Caco-2 (cell line): ENCODE measurements at regions not wholly inside any gene's neighbourhood (a gene's known extent, or its start where the extent isn't known, plus 50 kb on each side); places are given as distances from the start of the nearest gene placed in this dataset.

Experiments
- BruUV-seq: library from RNA; stranded (reverse); fragments of 400-500 nt; replicated peaks from 2 replicates; lab custom pipeline; 2021; lab: Mats Ljungman, UMichigan
- CTCF ChIA-PET: fragments of 300-600 bp; sonication (Branson Sonifier 250); formaldehyde crosslinking; loops from one replicate; lab custom pipeline; 2022; ENCODE audit warnings: antibody characterized with exemption; lab: Charles Lee
- POLR2A ChIA-PET: fragments of 300-600 bp; sonication (Branson Sonifier 250); formaldehyde crosslinking; loops from one replicate; lab custom pipeline; 2022; ENCODE audit warnings: antibody characterized with exemption; lab: Charles Lee
- DNase-seq, 2 experiments: peaks; one replicate each; pipeline versions ENCODE4 v3.0.0 to v3.0.0-alpha.2; 2020 to 2022
- H3K27me3 ChIP-seq: replicated peaks from 2 replicates; pipeline ENCODE4 v1.6.0; 2011; ENCODE audit warnings: low read length; ENCODE audit not compliant: control insufficient read depth, insufficient read depth
- H3K36me3 ChIP-seq: 2 replicates; pipeline ENCODE4 v1.5.1; 2011; ENCODE audit warnings: low read length; ENCODE audit not compliant: control insufficient read depth, insufficient read depth
- H3K4me1 ChIP-seq: fragments of 250-450 bp; sonication (Bioruptor Pico); 2 replicates; pipeline ENCODE4 v1.5.1; 2020; ENCODE audit warnings: mild to moderate bottlenecking
- H3K4me3 ChIP-seq: 2 replicates; pipeline ENCODE4 v1.5.1; 2011; ENCODE audit warnings: low read depth, mild to moderate bottlenecking, control low read depth, low read length
- H3K9me3 ChIP-seq: fragments of 250-450 bp; sonication (Bioruptor Pico); 2 replicates; pipeline ENCODE4 v1.5.1; 2020; ENCODE audit warnings: mild to moderate bottlenecking, moderate library complexity
- H3K27ac Mint-ChIP-seq: one replicate; pipeline ENCODE4 v1.8.0; 2022; ENCODE audit warnings: mixed read lengths; ENCODE audit not compliant: unreplicated experiment
- H3K27me3 Mint-ChIP-seq: one replicate; pipeline ENCODE4 v1.8.0; 2022; ENCODE audit warnings: mixed read lengths; ENCODE audit not compliant: insufficient read depth, unreplicated experiment
- H3K36me3 Mint-ChIP-seq: one replicate; pipeline ENCODE4 v1.8.0; 2022; ENCODE audit warnings: mild to moderate bottlenecking, mixed read lengths; ENCODE audit not compliant: insufficient read depth, unreplicated experiment
- H3K4me1 Mint-ChIP-seq: one replicate; pipeline ENCODE4 v1.8.0; 2022; ENCODE audit warnings: low read depth, mixed read lengths; ENCODE audit not compliant: unreplicated experiment
- H3K4me3 Mint-ChIP-seq: one replicate; pipeline ENCODE4 v1.8.0; 2022; ENCODE audit warnings: mild to moderate bottlenecking, moderate library complexity, mixed read lengths; ENCODE audit not compliant: unreplicated experiment
- H3K9me3 Mint-ChIP-seq: one replicate; pipeline ENCODE4 v1.8.0; 2022; ENCODE audit warnings: mixed read lengths; ENCODE audit not compliant: unreplicated experiment
- intact Hi-C: fragments of 100-400 bp; cut with micrococcal nuclease; formaldehyde crosslinking; loops from one replicate; pipeline ENCODE4 v1.10.0; 2022; ENCODE audit not compliant: unreplicated experiment
- TF ChIP-seq, protein P1 (sequence below), 2 experiments: fragments of 200-600 bp in 1 of 2; IDR thresholded peaks; 1 replicate in 1 of 2; 2 replicates in 1 of 2; pipeline versions ENCODE4 v1.5.1 to v1.8.0; 2011 to 2022; ENCODE audit warnings: antibody characterized with exemption in 1 of 2, control low read depth in 1 of 2, inconsistent platforms in 1 of 2, low read depth in 1 of 2, low read length in 1 of 2, mild to moderate bottlenecking in 1 of 2, moderate library complexity in 1 of 2; ENCODE audit not compliant: insufficient read depth in 1 of 2, severe bottlenecking in 1 of 2, unreplicated experiment in 1 of 2

DNA sequence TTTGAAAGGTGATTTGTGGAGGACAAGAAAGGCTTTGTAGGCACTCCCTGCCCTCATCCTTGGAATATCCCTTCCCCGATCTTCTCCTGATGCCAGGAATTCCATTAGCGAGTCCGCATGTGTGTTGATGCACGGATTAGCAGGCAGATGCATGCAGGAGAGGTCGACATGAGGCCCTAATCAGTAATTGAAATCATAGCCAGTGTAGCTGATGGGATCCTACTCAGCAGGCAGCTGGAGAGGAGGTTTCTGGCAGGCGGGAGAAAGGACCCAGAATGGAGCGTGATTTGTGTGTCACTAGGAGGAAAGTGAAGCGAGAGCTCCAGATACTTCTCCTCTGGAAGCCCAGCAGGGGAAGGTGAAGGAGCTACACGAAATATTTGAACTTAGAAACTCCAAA is 196.3 kb upstream of the CDH11 start:
- no peaks in the 10 kb centered on the region for H3K36me3 Mint-ChIP-seq
- DNase-seq = no peak
- TF ChIP-seq, protein P1, sequence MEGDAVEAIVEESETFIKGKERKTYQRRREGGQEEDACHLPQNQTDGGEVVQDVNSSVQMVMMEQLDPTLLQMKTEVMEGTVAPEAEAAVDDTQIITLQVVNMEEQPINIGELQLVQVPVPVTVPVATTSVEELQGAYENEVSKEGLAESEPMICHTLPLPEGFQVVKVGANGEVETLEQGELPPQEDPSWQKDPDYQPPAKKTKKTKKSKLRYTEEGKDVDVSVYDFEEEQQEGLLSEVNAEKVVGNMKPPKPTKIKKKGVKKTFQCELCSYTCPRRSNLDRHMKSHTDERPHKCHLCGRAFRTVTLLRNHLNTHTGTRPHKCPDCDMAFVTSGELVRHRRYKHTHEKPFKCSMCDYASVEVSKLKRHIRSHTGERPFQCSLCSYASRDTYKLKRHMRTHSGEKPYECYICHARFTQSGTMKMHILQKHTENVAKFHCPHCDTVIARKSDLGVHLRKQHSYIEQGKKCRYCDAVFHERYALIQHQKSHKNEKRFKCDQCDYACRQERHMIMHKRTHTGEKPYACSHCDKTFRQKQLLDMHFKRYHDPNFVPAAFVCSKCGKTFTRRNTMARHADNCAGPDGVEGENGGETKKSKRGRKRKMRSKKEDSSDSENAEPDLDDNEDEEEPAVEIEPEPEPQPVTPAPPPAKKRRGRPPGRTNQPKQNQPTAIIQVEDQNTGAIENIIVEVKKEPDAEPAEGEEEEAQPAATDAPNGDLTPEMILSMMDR (IDR thresholded peaks at IDR 0.05; ENCODE audit: insufficient read depth in 1 of 2, low read depth in 1 of 2, low read length in 1 of 2, severe bottlenecking in 1 of 2, unreplicated experiment in 1 of 2) = no peak
- ChIA-PET POLR2A (no interaction called here), CTCF (no interaction called here)
- H3K36me3 ChIP-seq = no peaks in the 10 kb centered on the region
- H3K27me3 Mint-ChIP-seq = no peaks in the 10 kb centered on the region
- no peaks in the 10 kb centered on the region for H3K9me3 Mint-ChIP-seq
- no peaks in the 10 kb centered on the region for H3K4me1 ChIP-seq
- BruUV-seq = no TSS peak
- no peak overlapping the region for H3K27ac Mint-ChIP-seq
- no peaks in the 10 kb centered on the region for H3K9me3 ChIP-seq
- no peak overlapping the region for H3K4me3 Mint-ChIP-seq
- H3K4me3 ChIP-seq = no peak overlapping the region
- intact Hi-C loops = no loop called here
- no peaks in the 10 kb centered on the region for H3K27me3 ChIP-seq
- no peaks in the 10 kb centered on the region for H3K4me1 Mint-ChIP-seq

DNA sequence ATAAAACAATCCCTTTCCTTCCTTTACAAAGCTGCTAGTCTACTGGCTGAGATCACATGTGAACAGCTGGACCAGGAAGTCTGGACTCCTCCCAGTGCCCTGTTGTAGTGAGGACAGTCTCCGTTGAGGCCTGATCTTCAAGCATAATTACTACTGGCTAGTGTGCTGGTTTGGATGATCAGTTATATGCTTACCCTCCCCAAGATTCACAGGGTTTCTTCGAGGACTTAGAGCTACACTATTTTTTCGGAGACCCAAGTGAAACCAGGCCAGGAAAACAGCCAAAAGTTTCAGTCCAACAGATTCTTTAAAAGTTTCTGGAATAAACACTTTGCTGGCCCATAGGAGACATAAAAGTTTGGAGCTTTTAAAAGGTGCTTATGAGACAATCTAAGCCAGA is 194.9 kb upstream of the CDH11 start:
- Histone ChIP-seq H3K4me3 (no peak overlapping the region), H3K27me3 (no peaks in the 10 kb centered on the region), H3K4me1 (no peaks in the 10 kb centered on the region), H3K36me3 (no peaks in the 10 kb centered on the region), H3K9me3 (no peaks in the 10 kb centered on the region)
- H3K4me1 Mint-ChIP-seq = no peaks in the 10 kb centered on the region
- H3K9me3 Mint-ChIP-seq = no peaks in the 10 kb centered on the region
- no peaks in the 10 kb centered on the region for H3K27me3 Mint-ChIP-seq
- H3K4me3 Mint-ChIP-seq = no peak overlapping the region
- intact Hi-C loops = no loop called here
- H3K27ac Mint-ChIP-seq = no peak overlapping the region
- BruUV-seq = no TSS peak
- H3K36me3 Mint-ChIP-seq = no peaks in the 10 kb centered on the region
- TF ChIP-seq, protein P1 (IDR thresholded peaks at IDR 0.05; ENCODE audit: insufficient read depth in 1 of 2, low read depth in 1 of 2, low read length in 1 of 2, severe bottlenecking in 1 of 2, unreplicated experiment in 1 of 2) = no peak
- ChIA-PET CTCF (no interaction called here), POLR2A (no interaction called here)
- no peak for DNase-seq

- intact Hi-C loops = no loop called here
- ChIA-PET POLR2A (no interaction called here), CTCF (no interaction called here)
- no peaks in the 10 kb centered on the region for H3K9me3 ChIP-seq
- no TSS peak for BruUV-seq
- no peaks in the 10 kb centered on the region for H3K4me1 ChIP-seq
- Mint-ChIP-seq H3K9me3 (no peaks in the 10 kb centered on the region), H3K4me3 (no peak overlapping the region), H3K36me3 (no peaks in the 10 kb centered on the region), H3K27ac (no peak overlapping the region), H3K4me1 (no peaks in the 10 kb centered on the region), H3K27me3 (no peaks in the 10 kb centered on the region)
- H3K27me3 ChIP-seq = no peaks in the 10 kb centered on the region
- no peak overlapping the region for H3K4me3 ChIP-seq
- no peaks in the 10 kb centered on the region for H3K36me3 ChIP-seq
- TF ChIP-seq, protein P1 (IDR thresholded peaks at IDR 0.05; ENCODE audit: insufficient read depth in 1 of 2, low read depth in 1 of 2, low read length in 1 of 2, severe bottlenecking in 1 of 2, unreplicated experiment in 1 of 2) = no peak
- no peak for DNase-seq
These were observed 193.4 kb upstream of the CDH11 start for GRCh38 chr16:65315081-65315780.
